ENCODE measurements at regions not wholly inside any gene's neighbourhood (a gene's known extent, or its start where the extent isn't known, plus 50 kb on each side); places are given as distances from the start of the nearest gene placed in this dataset.

GRCh38 chr15:31470756-31471155 is 144.1 kb downstream of the KLF13 start:
- no TSS peak for BruUV-seq (replicated peaks)
- peaks cover 2 to 5% of the 10 kb centered on the region in 2 experiments for H3K27me3 ChIP-seq (ENCODE audit: control insufficient read depth in 2 of 2, insufficient read depth in 2 of 2, low read length in 2 of 2)
- no peak overlapping the region for H3K4me2 ChIP-seq (ENCODE audit: insufficient read depth, low read length)
- no peak for TF ChIP-seq MYC (IDR thresholded peaks at IDR 0.05; ENCODE audit: low read depth, low read length)
- TF ChIP-seq FOS (IDR thresholded peaks at IDR 0.05; ENCODE audit: borderline replicate concordance, insufficient read depth, low read length): no peak
- TF ChIP-seq GATA2 (IDR thresholded peaks at IDR 0.05; ENCODE audit: insufficient read depth, insufficient read length, low read depth, low read length): no peak
- CTCF ChIA-PET: no interaction called here
- no peak overlapping the region for H2AFZ ChIP-seq (ENCODE audit: low read depth, low read length)
- no peak for DNase-seq (ENCODE audit: low read depth, low spot score)
- no peaks in the 10 kb centered on the region for H4K20me1 ChIP-seq (replicated peaks; ENCODE audit: control insufficient read depth, extremely low read depth, insufficient read depth, low read length)
- no peaks in the 10 kb centered on the region for H3K79me2 ChIP-seq (ENCODE audit: control insufficient read depth, insufficient read depth, low read length)
- no peak overlapping the region for H3K9ac ChIP-seq (replicated peaks; ENCODE audit: extremely low read depth, insufficient read depth, low read length)
- H3K4me3 ChIP-seq (replicated peaks in 1 of 3; ENCODE audit: insufficient read depth in 1 of 3, low read depth in 1 of 3, low read length in 3 of 3): no peak overlapping the region
- intact Hi-C loops (cut with micrococcal nuclease) (no loop called here), dilution Hi-C loops (cut with MboI; ENCODE audit: extremely low pct_ligation_motif_present, low sequenced_read_pairs) (no loop called here)
- no peak overlapping the region for H3K27ac ChIP-seq (ENCODE audit: insufficient read depth, low read depth, low read length)
- no peaks in the 10 kb centered on the region for H3K9me1 ChIP-seq (replicated peaks; ENCODE audit: control insufficient read depth, extremely low read depth, insufficient read depth, low read length)
- FAIRE-seq: no peak
- H3K9me3 ChIP-seq (replicated peaks; ENCODE audit: control insufficient read depth, insufficient read depth, low read length): no peaks in the 10 kb centered on the region
- no peaks in the 10 kb centered on the region for H3K36me3 ChIP-seq (ENCODE audit: control insufficient read depth in 2 of 2, extremely low read depth in 1 of 2, insufficient read depth in 2 of 2, low read length in 2 of 2)
- POLR2A ChIA-PET: no interaction called here
- no peaks in the 10 kb centered on the region for H3K4me1 ChIP-seq (ENCODE audit: control insufficient read depth, extremely low read depth, insufficient read depth, low read length)

DNA sequence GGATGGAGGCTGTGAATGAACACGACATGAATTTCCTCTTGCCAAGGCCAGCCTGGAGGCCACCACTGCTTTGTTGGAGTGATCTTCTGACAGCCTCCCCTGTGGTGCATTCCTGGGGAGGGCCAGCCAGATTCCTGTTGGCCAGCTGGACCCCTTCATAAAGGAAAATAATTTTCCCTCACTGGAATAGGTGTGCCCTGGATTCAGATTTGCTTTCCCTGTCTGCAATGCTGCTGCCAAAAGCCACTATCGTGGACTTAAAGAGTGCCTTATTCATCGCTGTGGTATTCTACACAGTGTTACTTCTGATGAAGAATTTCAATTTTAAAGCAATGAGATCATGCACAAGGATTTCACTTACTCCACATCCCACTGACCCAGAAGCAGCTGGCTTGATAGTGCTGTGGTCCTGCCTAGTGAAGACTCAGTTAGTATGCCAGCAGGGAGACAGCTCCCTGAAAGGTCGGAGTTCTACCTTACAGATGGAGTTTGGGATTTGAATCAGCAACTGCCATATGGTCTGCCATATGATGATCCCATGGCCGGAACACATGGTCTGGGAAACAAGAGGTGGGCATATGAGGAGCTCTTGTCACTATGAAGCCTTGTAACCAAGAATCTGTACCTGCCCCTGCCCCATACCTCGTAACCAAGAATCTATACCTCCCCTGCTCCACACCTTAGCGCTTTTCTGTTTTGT is 145.2 kb downstream of the KLF13 start:
- no peak for FAIRE-seq
- BruUV-seq (replicated peaks): no TSS peak
- intact Hi-C loops (cut with micrococcal nuclease): no loop called here

More for the DNA sequence above, 145.2 kb downstream of the KLF13 start:
- no peak for DNase-seq (ENCODE audit: low read depth, low spot score)
- no peaks in the 10 kb centered on the region for H3K4me1 ChIP-seq (ENCODE audit: control insufficient read depth, extremely low read depth, insufficient read depth, low read length)
- H3K9me1 ChIP-seq (replicated peaks; ENCODE audit: control insufficient read depth, extremely low read depth, insufficient read depth, low read length): no peaks in the 10 kb centered on the region
- no peak overlapping the region for H3K27ac ChIP-seq (ENCODE audit: insufficient read depth, low read depth, low read length)
- H2AFZ ChIP-seq (ENCODE audit: low read depth, low read length): no peak overlapping the region
- no peak overlapping the region for H3K4me2 ChIP-seq (ENCODE audit: insufficient read depth, low read length)
- H3K4me3 ChIP-seq (replicated peaks in 1 of 3; ENCODE audit: insufficient read depth in 1 of 3, low read depth in 1 of 3, low read length in 3 of 3): no peak overlapping the region
- H3K79me2 ChIP-seq (ENCODE audit: control insufficient read depth, insufficient read depth, low read length): no peaks in the 10 kb centered on the region
- dilution Hi-C loops (cut with MboI; ENCODE audit: extremely low pct_ligation_motif_present, low sequenced_read_pairs): no loop called here
- peaks cover 2 to 5% of the 10 kb centered on the region in 2 experiments for H3K27me3 ChIP-seq (ENCODE audit: control insufficient read depth in 2 of 2, insufficient read depth in 2 of 2, low read length in 2 of 2)
- CTCF ChIA-PET: interaction anchor here (1.5 to 2.2 kb wide), 3 partner anchors 10 to 23 kb away, joined by 5 to 9 read pairs (median 6); no protein-coding TSS in a partner anchor
- no peak overlapping the region for H3K9ac ChIP-seq (replicated peaks; ENCODE audit: extremely low read depth, insufficient read depth, low read length)
- POLR2A ChIA-PET: no interaction called here
- no peaks in the 10 kb centered on the region for H3K9me3 ChIP-seq (replicated peaks; ENCODE audit: control insufficient read depth, insufficient read depth, low read length)
- TF ChIP-seq POLR2AphosphoS5 (IDR thresholded peaks at IDR 0.05; ENCODE audit: insufficient read depth, low read depth, low read length) (no peak), FOS (IDR thresholded peaks at IDR 0.05; ENCODE audit: borderline replicate concordance, insufficient read depth, low read length) (no peak), POLR2A (IDR thresholded peaks at IDR 0.05; ENCODE audit: low read depth, low read length) (no peak), CTCF (IDR thresholded peaks at IDR 0.05; ENCODE audit: extremely low read depth in 1 of 2, insufficient read depth in 1 of 2, low read depth in 1 of 2, low read length in 2 of 2) (no peak), JUN (IDR thresholded peaks at IDR 0.05; ENCODE audit: borderline replicate concordance, insufficient read depth, insufficient read length, low read depth) (no peak), MYC (IDR thresholded peaks at IDR 0.05; ENCODE audit: low read depth, low read length) (no peak), GATA2 (IDR thresholded peaks at IDR 0.05; ENCODE audit: insufficient read depth, insufficient read length, low read depth, low read length) (no peak), EZH2 (IDR thresholded peaks at IDR 0.05; ENCODE audit: borderline replicate concordance, low read depth, low read length, severe bottlenecking) (no peak)
- TF ChIP-seq, protein P1, sequence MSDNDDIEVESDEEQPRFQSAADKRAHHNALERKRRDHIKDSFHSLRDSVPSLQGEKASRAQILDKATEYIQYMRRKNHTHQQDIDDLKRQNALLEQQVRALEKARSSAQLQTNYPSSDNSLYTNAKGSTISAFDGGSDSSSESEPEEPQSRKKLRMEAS (IDR thresholded peaks at IDR 0.05; ENCODE audit: insufficient read depth, insufficient read length): no peak
- H3K36me3 ChIP-seq (ENCODE audit: control insufficient read depth in 2 of 2, extremely low read depth in 1 of 2, insufficient read depth in 2 of 2, low read length in 2 of 2): no peaks in the 10 kb centered on the region
- H4K20me1 ChIP-seq (replicated peaks; ENCODE audit: control insufficient read depth, extremely low read depth, insufficient read depth, low read length): no peaks in the 10 kb centered on the region

Measured in endothelial cell of umbilical vein (primary cell).